ENCODE measurements at regions not wholly inside any gene's neighbourhood (a gene's known extent, or its start where the extent isn't known, plus 50 kb on each side); places are given as distances from the start of the nearest gene placed in this dataset.

- DNase-seq (ENCODE audit: extremely low read depth in 1 of 4, low spot score in 3 of 4): no peak
- in situ Hi-C loops (cut with MboI): no loop called here
- no peaks in the 10 kb centered on the region for H3K36me3 ChIP-seq (ENCODE audit: control insufficient read depth, insufficient read depth, low read length)
- H3K4me1 ChIP-seq (replicated peaks in 1 of 2; ENCODE audit: control insufficient read depth in 2 of 2, insufficient read depth in 2 of 2, low read length in 2 of 2): peaks cover 0 to 3% of the 10 kb centered on the region in 2 experiments; a peak in 1 of 5 replicates
- no peak overlapping the region for H3K4me3 ChIP-seq
- H3K79me2 ChIP-seq (ENCODE audit: control insufficient read depth, insufficient read depth, low read length): no peaks in the 10 kb centered on the region
- ChIA-PET CTCF (ENCODE audit: low intra/inter-chr PET ratio) (no interaction called here), POLR2A (no interaction called here)
- no peak overlapping the region for H3K9ac ChIP-seq (ENCODE audit: insufficient read depth in 1 of 2, low read depth in 2 of 2, low read length in 2 of 2)
- TF ChIP-seq CREM (IDR thresholded peaks at IDR 0.05; ENCODE audit: low read depth) (no peak), PPARD (CRISPR knock-in tag; IDR thresholded peaks at IDR 0.05) (no peak), PCBP2 (IDR thresholded peaks at IDR 0.05; ENCODE audit: low read depth, low read length, poor library complexity, severe bottlenecking) (no peak)
- TF ChIP-seq, protein P1, sequence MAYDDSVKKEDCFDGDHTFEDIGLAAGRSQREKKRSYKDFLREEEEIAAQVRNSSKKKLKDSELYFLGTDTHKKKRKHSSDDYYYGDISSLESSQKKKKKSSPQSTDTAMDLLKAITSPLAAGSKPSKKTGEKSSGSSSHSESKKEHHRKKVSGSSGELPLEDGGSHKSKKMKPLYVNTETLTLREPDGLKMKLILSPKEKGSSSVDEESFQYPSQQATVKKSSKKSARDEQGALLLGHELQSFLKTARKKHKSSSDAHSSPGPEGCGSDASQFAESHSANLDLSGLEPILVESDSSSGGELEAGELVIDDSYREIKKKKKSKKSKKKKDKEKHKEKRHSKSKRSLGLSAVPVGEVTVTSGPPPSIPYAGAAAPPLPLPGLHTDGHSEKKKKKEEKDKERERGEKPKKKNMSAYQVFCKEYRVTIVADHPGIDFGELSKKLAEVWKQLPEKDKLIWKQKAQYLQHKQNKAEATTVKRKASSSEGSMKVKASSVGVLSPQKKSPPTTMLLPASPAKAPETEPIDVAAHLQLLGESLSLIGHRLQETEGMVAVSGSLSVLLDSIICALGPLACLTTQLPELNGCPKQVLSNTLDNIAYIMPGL (CRISPR knock-in tag; IDR thresholded peaks at IDR 0.05): no peak
- H3K27ac ChIP-seq (ENCODE audit: extremely low read depth, low read depth, low read length): no peak overlapping the region
- H3K27me3 ChIP-seq (ENCODE audit: control insufficient read depth in 2 of 2, insufficient read depth in 2 of 2, low read length in 2 of 2): no peaks in the 10 kb centered on the region
- BruUV-seq (replicated peaks): no TSS peak
- H3K4me2 ChIP-seq (ENCODE audit: insufficient read depth, low read length): no peak overlapping the region
- intact Hi-C loops (cut with micrococcal nuclease): loop anchor here (5.0 to 10.0 kb wide), 3 partner anchors 123 to 210 kb away; partner anchors contain the start of gene P2RY1
- no peaks in the 10 kb centered on the region for H4K20me1 ChIP-seq (replicated peaks; ENCODE audit: control insufficient read depth, insufficient read depth, low read length)
- no peak for ATAC-seq
- FAIRE-seq: no peak
- no peak overlapping the region for H2AFZ ChIP-seq (ENCODE audit: low read depth, low read length)
- no peaks in the 10 kb centered on the region for H3K9me1 ChIP-seq (ENCODE audit: control insufficient read depth, insufficient read depth, low read length)
- H3K9me3 ChIP-seq (replicated peaks; ENCODE audit: control insufficient read depth, insufficient read depth, low read depth, low read length): no peaks in the 10 kb centered on the region
Measured at GRCh38 chr3:152714507-152714906, 120.4 kb upstream of the P2RY1 start.

DNA sequence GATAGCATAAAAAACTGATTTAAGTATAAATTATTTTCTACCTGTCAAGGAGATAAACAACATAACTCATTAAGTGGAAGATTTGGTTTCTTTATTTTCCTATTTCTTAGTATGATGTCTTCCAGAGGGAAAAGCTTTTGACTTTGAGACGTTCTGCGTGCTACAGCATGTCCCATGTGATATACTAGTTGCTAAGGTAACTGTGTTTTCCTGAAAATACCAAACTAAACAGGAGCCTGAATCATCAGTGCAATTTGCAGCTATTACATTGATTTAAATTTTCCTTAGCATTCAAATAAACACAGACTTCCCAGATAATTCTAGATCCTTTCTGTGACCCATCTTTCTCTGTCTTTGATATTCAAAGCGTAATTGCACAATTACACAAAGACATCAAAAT is 117.7 kb upstream of the P2RY1 start:
- POLR2A ChIA-PET: interaction anchor here (0.6 kb wide), 1 partner anchor 26 kb away, joined by 3 read pairs; no protein-coding TSS in a partner anchor
- Histone ChIP-seq H2AFZ (ENCODE audit: low read depth, low read length) (0 out of 2 replicates have a peak overlapping the region, but pooled peaks have one; percentile 30), H3K4me2 (ENCODE audit: insufficient read depth, low read length) (no peak overlapping the region), H3K9me3 (replicated peaks; ENCODE audit: control insufficient read depth, insufficient read depth, low read depth, low read length) (no peaks in the 10 kb centered on the region), H3K36me3 (ENCODE audit: control insufficient read depth, insufficient read depth, low read length) (no peaks in the 10 kb centered on the region), H3K4me1 (replicated peaks in 1 of 2; ENCODE audit: control insufficient read depth in 2 of 2, insufficient read depth in 2 of 2, low read length in 2 of 2) (peaks cover 0 to 3% of the 10 kb centered on the region in 2 experiments; a peak in 1 of 5 replicates), H3K27ac (ENCODE audit: extremely low read depth, low read depth, low read length) (no peak overlapping the region), H3K27me3 (ENCODE audit: control insufficient read depth in 2 of 2, insufficient read depth in 2 of 2, low read length in 2 of 2) (no peaks in the 10 kb centered on the region), H3K4me3 (no peak overlapping the region), H3K9ac (ENCODE audit: insufficient read depth in 1 of 2, low read depth in 2 of 2, low read length in 2 of 2) (no peak overlapping the region), H4K20me1 (replicated peaks; ENCODE audit: control insufficient read depth, insufficient read depth, low read length) (no peaks in the 10 kb centered on the region), H3K9me1 (ENCODE audit: control insufficient read depth, insufficient read depth, low read length) (no peaks in the 10 kb centered on the region), H3K79me2 (ENCODE audit: control insufficient read depth, insufficient read depth, low read length) (no peaks in the 10 kb centered on the region)
- intact Hi-C loops (cut with micrococcal nuclease): loop anchor here (10.0 kb wide), 2 partner anchors 142 to 212 kb away; no protein-coding TSS in a partner anchor
- in situ Hi-C loops (cut with MboI): no loop called here
- CTCF ChIA-PET (ENCODE audit: low intra/inter-chr PET ratio): no interaction called here
- BruUV-seq (replicated peaks): no TSS peak
- FAIRE-seq (no peak), DNase-seq (ENCODE audit: extremely low read depth in 1 of 4, low spot score in 3 of 4) (no peak), ATAC-seq (no peak)
- WGBS (ENCODE audit: insufficient coverage, low coverage, missing lambda C conversion rate): 38% methylated on average over 3 of the region's 3 CpGs
- TF ChIP-seq GATA2 (CRISPR knock-in tag; IDR thresholded peaks at IDR 0.05): no peak
- peak; percentile 73; the same call in 1 of the 2 replicates for TF ChIP-seq FOXJ2 (tag; IDR thresholded peaks at IDR 0.05)
- TF ChIP-seq ZNF41 (CRISPR knock-in tag; conservative IDR thresholded peaks at IDR 0.05): no peak
- no peak for TF ChIP-seq RAD21 (CRISPR knock-in tag; conservative IDR thresholded peaks at IDR 0.05 in 1 of 2, IDR thresholded peaks at IDR 0.05 in 1 of 2)
- no peak for TF ChIP-seq POLR2H (tag; IDR thresholded peaks at IDR 0.05; ENCODE audit: low read depth)
- TF ChIP-seq RNF219 (CRISPR knock-in tag; IDR thresholded peaks at IDR 0.05): no peak

Data from K562 (cell line).